ENCODE measurements at regions not wholly inside any gene's neighbourhood (a gene's known extent, or its start where the extent isn't known, plus 50 kb on each side); places are given as distances from the start of the nearest gene placed in this dataset.
"Not testable (repeated sequence)": the region's sequence is repeated elsewhere in the genome, so short reads cannot be mapped to it uniquely, and the experiment has no call there.

DNA sequence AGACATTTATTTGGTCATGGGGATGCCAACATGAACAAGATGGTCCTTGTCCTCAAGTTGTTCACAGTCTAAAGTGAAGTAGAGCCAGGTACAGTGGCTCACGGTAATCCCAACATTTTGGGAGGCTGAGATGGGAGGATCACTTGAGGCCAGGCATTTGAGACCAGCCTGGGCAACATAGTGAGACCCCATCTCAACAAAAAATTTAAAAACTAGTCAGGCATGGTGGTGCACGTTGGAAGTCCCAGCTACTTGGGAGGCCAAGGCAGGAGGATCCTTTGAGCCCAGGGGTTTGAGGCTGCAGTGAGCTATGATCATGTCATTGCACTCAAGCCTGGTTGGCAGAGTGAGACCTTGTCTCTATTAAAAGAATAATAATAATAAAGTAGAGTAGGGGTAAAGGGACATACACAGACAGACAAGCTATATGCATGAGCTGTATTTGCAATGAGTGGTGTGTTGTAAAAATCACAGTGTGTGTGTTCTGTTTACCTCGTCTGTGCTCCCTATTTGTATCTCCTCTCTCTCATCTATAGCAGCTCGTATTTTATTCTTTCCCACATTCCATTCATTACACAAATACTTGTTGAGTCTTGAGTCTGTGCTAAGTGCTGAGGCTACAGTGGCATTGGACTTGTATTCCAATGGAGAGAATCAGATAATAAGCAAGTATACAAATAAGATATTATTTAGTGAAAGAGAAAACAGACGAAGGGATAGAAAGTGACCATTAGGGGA, 73.9 kb upstream of the DHX40 start:
- no peak for DNase-seq (ENCODE audit: low read depth)
- no peak overlapping the region for H3K4me3 ChIP-seq (ENCODE audit: control insufficient read depth, low read depth, low read length)
- TF ChIP-seq, protein P1, sequence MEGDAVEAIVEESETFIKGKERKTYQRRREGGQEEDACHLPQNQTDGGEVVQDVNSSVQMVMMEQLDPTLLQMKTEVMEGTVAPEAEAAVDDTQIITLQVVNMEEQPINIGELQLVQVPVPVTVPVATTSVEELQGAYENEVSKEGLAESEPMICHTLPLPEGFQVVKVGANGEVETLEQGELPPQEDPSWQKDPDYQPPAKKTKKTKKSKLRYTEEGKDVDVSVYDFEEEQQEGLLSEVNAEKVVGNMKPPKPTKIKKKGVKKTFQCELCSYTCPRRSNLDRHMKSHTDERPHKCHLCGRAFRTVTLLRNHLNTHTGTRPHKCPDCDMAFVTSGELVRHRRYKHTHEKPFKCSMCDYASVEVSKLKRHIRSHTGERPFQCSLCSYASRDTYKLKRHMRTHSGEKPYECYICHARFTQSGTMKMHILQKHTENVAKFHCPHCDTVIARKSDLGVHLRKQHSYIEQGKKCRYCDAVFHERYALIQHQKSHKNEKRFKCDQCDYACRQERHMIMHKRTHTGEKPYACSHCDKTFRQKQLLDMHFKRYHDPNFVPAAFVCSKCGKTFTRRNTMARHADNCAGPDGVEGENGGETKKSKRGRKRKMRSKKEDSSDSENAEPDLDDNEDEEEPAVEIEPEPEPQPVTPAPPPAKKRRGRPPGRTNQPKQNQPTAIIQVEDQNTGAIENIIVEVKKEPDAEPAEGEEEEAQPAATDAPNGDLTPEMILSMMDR (conservative IDR thresholded peaks at IDR 0.05; ENCODE audit: control insufficient read depth, insufficient read depth, low read depth, low read length): no peak

DNA sequence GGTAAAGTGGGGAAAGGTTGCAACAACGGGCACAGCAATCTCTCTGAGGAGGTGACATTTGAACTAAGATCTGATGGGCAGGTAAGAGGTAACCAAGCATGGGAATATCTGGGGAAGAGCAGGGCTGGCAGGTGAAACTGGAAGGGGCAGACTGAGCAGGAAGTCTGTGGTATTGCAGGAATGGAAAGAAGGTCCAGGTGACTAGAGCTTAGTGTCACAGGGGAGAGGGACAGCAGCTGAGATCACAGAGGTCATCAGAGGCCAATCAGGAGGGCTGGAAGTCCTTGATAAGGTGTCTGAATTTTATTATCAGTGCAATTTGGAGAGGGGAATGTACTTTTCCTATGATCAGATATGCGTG, 73.3 kb upstream of the DHX40 start:
- TF ChIP-seq, protein P1 (conservative IDR thresholded peaks at IDR 0.05; ENCODE audit: control insufficient read depth, insufficient read depth, low read depth, low read length): no peak

DNA sequence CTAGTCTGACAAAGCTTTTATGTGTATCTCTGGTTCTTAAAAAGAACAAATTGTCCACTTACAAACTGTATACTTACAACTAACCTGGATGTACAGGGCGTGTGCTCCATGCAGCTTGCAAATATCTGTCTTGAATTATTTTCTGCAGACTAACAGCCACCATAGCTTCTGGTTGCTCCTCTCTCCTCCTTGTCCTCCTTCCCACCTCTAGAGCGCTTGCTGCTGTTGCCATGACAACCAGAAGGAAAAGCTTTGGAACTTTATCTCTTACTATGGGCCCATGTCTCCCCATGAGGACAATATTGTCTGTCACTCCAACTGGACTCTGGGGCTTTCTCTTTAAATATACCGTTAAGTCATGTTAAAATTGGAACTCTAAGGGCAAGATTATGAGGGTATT, 71.5 kb upstream of the DHX40 start:
- TF ChIP-seq, protein P1 (conservative IDR thresholded peaks at IDR 0.05; ENCODE audit: control insufficient read depth, insufficient read depth, low read depth, low read length): no peak
- no peak overlapping the region for H3K4me3 ChIP-seq (ENCODE audit: control insufficient read depth, low read depth, low read length)
- DNase-seq (ENCODE audit: low read depth): no peak

More for the DNA sequence above, 73.3 kb upstream of the DHX40 start:
- H3K4me3 ChIP-seq (ENCODE audit: control insufficient read depth, low read depth, low read length): no peak overlapping the region
- no peak for DNase-seq (ENCODE audit: low read depth)

DNA sequence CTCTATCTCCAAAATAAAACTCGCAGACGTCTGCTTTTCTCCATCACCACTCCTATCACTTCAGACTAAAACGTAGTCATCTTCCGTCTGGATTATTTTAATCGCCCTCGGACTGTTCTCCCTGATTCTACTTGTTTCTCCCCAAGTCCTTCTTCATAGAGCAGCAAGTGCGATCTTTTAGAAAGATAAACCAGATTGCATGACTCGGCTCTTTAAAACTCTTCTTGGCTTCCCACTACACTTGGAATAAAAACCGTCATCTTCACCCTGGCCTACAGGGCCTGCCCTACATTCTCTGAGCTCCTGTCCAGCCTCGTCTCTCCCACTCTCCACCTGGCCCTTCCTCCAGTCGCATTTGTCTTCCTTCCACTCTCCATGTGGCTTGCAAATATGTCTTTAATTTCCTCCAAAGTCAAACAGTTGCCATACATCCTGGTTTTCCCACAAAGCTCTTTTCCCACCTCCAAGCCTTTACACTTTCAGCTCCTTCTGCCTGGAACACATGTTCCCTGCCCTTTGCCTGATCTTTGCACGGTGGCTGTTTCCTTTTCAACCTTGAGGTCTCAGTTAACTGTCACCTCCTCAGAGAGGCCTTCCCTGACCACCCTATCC, 70.5 kb upstream of the DHX40 start:
- DNase-seq (ENCODE audit: low read depth): no peak
- no peak overlapping the region for H3K4me3 ChIP-seq (ENCODE audit: control insufficient read depth, low read depth, low read length)
- TF ChIP-seq, protein P1 (conservative IDR thresholded peaks at IDR 0.05; ENCODE audit: control insufficient read depth, insufficient read depth, low read depth, low read length): no peak

DNA sequence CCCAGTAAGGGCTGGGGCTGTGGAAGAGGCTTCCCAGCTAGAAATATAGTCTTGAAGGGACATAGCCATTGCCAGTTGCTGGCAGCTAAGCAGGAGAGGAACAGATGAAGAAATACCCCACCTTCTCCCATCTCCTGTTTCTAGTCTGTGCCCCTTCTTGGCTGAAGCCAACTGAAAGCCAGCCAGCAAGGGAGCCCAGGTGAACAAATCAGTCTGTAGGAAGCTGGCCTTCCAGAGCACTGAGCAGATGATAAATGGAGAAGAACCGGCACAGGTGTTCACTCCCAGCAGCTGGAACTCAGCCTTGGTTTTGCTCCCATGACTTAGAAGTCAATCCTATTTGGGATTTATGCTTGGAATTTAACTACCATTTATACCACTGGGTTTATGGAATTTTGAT, 69.2 kb upstream of the DHX40 start:
- H3K4me3 ChIP-seq (ENCODE audit: control insufficient read depth, low read depth, low read length): no peak overlapping the region
- DNase-seq (ENCODE audit: low read depth): no peak
- TF ChIP-seq, protein P1 (conservative IDR thresholded peaks at IDR 0.05; ENCODE audit: control insufficient read depth, insufficient read depth, low read depth, low read length): no peak

DNA sequence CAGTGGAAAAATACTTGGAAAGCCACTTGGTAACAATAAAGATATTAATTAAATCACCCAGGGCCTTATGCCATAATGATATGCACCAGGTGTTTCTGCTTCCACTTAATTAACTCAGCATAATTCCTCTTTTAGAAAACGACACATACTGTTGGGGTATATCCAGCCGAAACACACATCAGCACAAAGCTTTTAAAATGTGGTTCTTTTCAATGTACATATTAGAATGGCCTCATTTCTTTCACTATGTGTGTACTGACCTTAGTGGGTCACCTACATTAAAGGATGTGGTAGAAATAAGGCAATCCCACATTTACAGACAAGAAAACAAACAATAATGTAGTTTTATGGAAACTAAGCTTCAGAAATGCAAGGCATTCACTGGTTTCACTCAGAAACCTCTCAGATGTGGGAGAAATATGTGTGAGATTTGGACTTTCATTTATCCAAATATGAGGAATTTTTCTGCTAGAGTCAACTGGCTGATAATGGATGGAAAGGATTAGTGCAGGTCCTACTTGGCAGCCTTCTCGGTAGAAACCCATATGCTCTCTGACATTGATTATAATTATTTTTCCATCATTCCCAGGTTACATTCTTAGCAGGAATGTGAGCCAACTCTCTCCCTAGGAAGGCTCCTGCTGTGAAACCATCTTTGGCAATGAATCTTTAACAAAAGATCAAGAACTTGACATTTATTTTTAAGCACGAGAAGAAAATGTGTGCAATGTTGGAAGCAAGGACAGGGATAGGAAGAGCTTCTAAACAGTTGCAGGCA, 66.7 kb upstream of the DHX40 start:
- no peak for DNase-seq (ENCODE audit: low read depth)
- TF ChIP-seq, protein P1 (conservative IDR thresholded peaks at IDR 0.05; ENCODE audit: control insufficient read depth, insufficient read depth, low read depth, low read length): no peak
- H3K4me3 ChIP-seq (ENCODE audit: control insufficient read depth, low read depth, low read length): no peak overlapping the region

DNA sequence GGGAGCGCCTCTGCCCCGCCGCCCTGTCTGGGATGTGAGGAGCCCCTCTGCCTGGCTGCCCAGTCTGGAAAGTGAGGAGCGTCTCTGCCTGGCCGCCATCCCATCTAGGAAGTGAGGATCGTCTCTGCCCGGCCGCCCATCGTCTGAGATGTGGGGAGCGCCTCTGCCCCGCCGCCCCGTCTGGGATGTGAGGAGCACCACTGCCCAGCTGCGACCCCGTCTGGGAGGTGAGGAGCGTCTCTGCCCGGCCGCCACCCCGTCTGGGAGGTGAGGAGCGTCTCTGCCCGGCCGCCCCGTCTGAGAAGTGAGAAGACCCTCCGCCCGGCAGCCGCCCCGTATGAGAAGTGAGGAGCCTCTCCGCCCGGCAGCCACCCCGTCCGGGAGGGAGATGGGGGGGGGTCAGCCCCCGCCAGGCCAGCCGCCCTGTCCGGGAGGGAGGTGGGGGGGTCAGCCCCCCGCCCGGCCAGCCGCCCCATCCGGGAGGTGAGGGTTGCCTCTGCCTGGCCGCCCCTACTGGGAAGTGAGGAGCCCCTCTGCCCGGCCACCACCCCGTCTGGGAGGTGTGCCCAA, 65.2 kb upstream of the DHX40 start:
- not testable (repeated sequence) for H3K4me3 ChIP-seq (ENCODE audit: control insufficient read depth, low read depth, low read length); DNase-seq (ENCODE audit: low read depth)
